HEK293 (cell line): ENCODE measurements at regions not wholly inside any gene's neighbourhood (a gene's known extent, or its start where the extent isn't known, plus 50 kb on each side); places are given as distances from the start of the nearest gene placed in this dataset.

ENCODE experiments used
- CTCF ChIA-PET: fragments of 350-600 bp; formaldehyde crosslinking; extraction: SDS; loops from one replicate; lab custom pipeline; 2021; ENCODE audit warnings: antibody characterized with exemption; lab: Yijun Ruan, JAX
- POLR2A ChIA-PET: fragments of 300-600 bp; formaldehyde crosslinking; extraction: SDS; loops from one replicate; lab custom pipeline; 2020; ENCODE audit warnings: antibody characterized with exemption, inconsistent platforms; lab: Yijun Ruan, JAX
- H3K27ac ChIP-seq: fragments of 200-500 bp; sonication (Bioruptor generic); 2 replicates; pipeline ENCODE4 v1.5.1; 2014; ENCODE audit warnings: low read depth, low read length, control low read depth, inconsistent platforms; ENCODE audit errors: extremely low read depth
- H3K36me3 ChIP-seq, 2 experiments: fragments of 200-500 bp in 1 of 2; sonication (Bioruptor generic) in 1 of 2; 1 replicate in 1 of 2; 2 replicates in 1 of 2; pipeline ENCODE4 v1.5.1; 2014 to 2017; ENCODE audit warnings: inconsistent platforms in 2 of 2, low read length in 2 of 2; ENCODE audit not compliant: control insufficient read depth in 2 of 2, insufficient read depth in 1 of 2
- H3K4me1 ChIP-seq: fragments of 200-500 bp; sonication (Bioruptor generic); 2 replicates; pipeline ENCODE4 v1.5.1; 2014; ENCODE audit warnings: mild to moderate bottlenecking, low read length, inconsistent platforms; ENCODE audit not compliant: control insufficient read depth, insufficient read depth
- H3K4me3 ChIP-seq: 2 replicates; pipeline ENCODE4 v1.5.1; 2011; ENCODE audit warnings: low read depth, mild to moderate bottlenecking, control low read depth, low read length, moderate library complexity
- H3K9me3 ChIP-seq: fragments of 200-500 bp; sonication (Bioruptor generic); 2 replicates; pipeline ENCODE4 v1.5.1; 2014; ENCODE audit warnings: low read depth, low read length, inconsistent platforms; ENCODE audit not compliant: control insufficient read depth, insufficient read depth
- BCL11B ChIP-seq: fragments of 450-650 bp; formaldehyde crosslinking; IDR thresholded peaks from 2 replicates; pipeline ENCODE4 v1.5.1; 2016; ENCODE audit warnings: low read depth, missing biosample characterization, missing genetic modification characterization
- EGR2 ChIP-seq: fragments of 450-650 bp; formaldehyde crosslinking; IDR thresholded peaks from 2 replicates; pipeline ENCODE4 v1.5.1; 2016; ENCODE audit warnings: low read depth, missing biosample characterization, missing genetic modification characterization
- FEZF1 ChIP-seq: fragments of 450-650 bp; formaldehyde crosslinking; IDR thresholded peaks from 2 replicates; pipeline ENCODE4 v1.5.1; 2016; ENCODE audit warnings: missing biosample characterization, missing genetic modification characterization
- GLIS1 ChIP-seq: fragments of 450-650 bp; formaldehyde crosslinking; IDR thresholded peaks from 2 replicates; pipeline ENCODE4 v1.5.1; 2016; ENCODE audit warnings: missing biosample characterization, missing genetic modification characterization
- HOXA7 ChIP-seq: sonication (generic); formaldehyde crosslinking; IDR thresholded peaks from 2 replicates; pipeline ENCODE4 v1.8.1; 2022; ENCODE audit warnings: missing genetic modification reagents, borderline replicate concordance
- KLF7 ChIP-seq: fragments of 450-650 bp; formaldehyde crosslinking; IDR thresholded peaks from 2 replicates; pipeline ENCODE4 v1.5.1; 2016; ENCODE audit warnings: missing biosample characterization, missing genetic modification characterization, borderline replicate concordance
- MYNN ChIP-seq: fragments of 450-650 bp; formaldehyde crosslinking; IDR thresholded peaks from 2 replicates; pipeline ENCODE4 v1.5.1; 2016; ENCODE audit warnings: missing biosample characterization, missing genetic modification characterization, borderline replicate concordance
- PRDM1 ChIP-seq: fragments of 450-650 bp; formaldehyde crosslinking; IDR thresholded peaks from 2 replicates; pipeline ENCODE4; 2016; ENCODE audit warnings: missing biosample characterization, missing genetic modification characterization
- SCRT1 ChIP-seq: fragments of 450-650 bp; formaldehyde crosslinking; IDR thresholded peaks from 2 replicates; pipeline ENCODE4 v1.5.1; 2016; ENCODE audit warnings: missing biosample characterization, missing genetic modification characterization, borderline replicate concordance
- SETDB1 ChIP-seq: IDR thresholded peaks from one replicate; pipeline ENCODE4 v1.6.1; 2017; ENCODE audit warnings: mild to moderate bottlenecking, low read length, moderate library complexity, mixed read lengths; ENCODE audit not compliant: insufficient read length
- ZBTB20 ChIP-seq: fragments of 450-650 bp; formaldehyde crosslinking; IDR thresholded peaks from 2 replicates; pipeline ENCODE4 v1.5.1; 2016; ENCODE audit warnings: missing biosample characterization, missing genetic modification characterization
- ZNF211 ChIP-seq: fragments of 450-650 bp; formaldehyde crosslinking; IDR thresholded peaks from 2 replicates; pipeline ENCODE4 v1.5.1; 2016; ENCODE audit warnings: low read depth, missing biosample characterization, missing genetic modification characterization
- ZNF23 ChIP-seq: fragments of 450-650 bp; formaldehyde crosslinking; IDR thresholded peaks from 2 replicates; pipeline ENCODE4 v1.5.1; 2016; ENCODE audit warnings: missing biosample characterization, missing genetic modification characterization, borderline replicate concordance
- ZNF239 ChIP-seq: fragments of 450-650 bp; formaldehyde crosslinking; IDR thresholded peaks from 2 replicates; pipeline ENCODE4 v1.5.1; 2016; ENCODE audit warnings: missing biosample characterization, missing genetic modification characterization
- ZNF510 ChIP-seq: fragments of 450-650 bp; formaldehyde crosslinking; IDR thresholded peaks from 2 replicates; pipeline ENCODE4 v1.5.1; 2018; ENCODE audit warnings: mild to moderate bottlenecking, missing genetic modification characterization, missing biosample characterization; ENCODE audit not compliant: insufficient replicate concordance
- ZNF514 ChIP-seq: fragments of 450-650 bp; formaldehyde crosslinking; IDR thresholded peaks from 2 replicates; pipeline ENCODE4 v1.5.1; 2016; ENCODE audit warnings: missing biosample characterization, missing genetic modification characterization
- ZNF701 ChIP-seq: fragments of 450-650 bp; formaldehyde crosslinking; IDR thresholded peaks from 2 replicates; pipeline ENCODE4 v1.5.1; 2016; ENCODE audit warnings: missing biosample characterization, missing genetic modification characterization
- ZNF792 ChIP-seq: fragments of 450-650 bp; formaldehyde crosslinking; IDR thresholded peaks from 2 replicates; pipeline ENCODE4 v1.5.1; 2016; ENCODE audit warnings: missing biosample characterization, missing genetic modification characterization
- TF ChIP-seq, protein P1 (sequence below): fragments of 450-650 bp; formaldehyde crosslinking; IDR thresholded peaks from 2 replicates; pipeline ENCODE4 v1.5.1; 2016; ENCODE audit warnings: missing biosample characterization, missing genetic modification characterization
- TF ChIP-seq, protein P2 (sequence below): fragments of 450-650 bp; formaldehyde crosslinking; IDR thresholded peaks from 2 replicates; pipeline ENCODE4 v1.5.1; 2016; ENCODE audit warnings: missing biosample characterization, missing genetic modification characterization, low read depth
- TF ChIP-seq, protein P3 (sequence below): fragments of 450-650 bp; formaldehyde crosslinking; conservative IDR thresholded peaks from 2 replicates; pipeline ENCODE4 v1.5.1; 2016; ENCODE audit warnings: low read depth, missing biosample characterization, missing genetic modification characterization
- TF ChIP-seq, protein P4 (sequence below): fragments of 450-650 bp; formaldehyde crosslinking; IDR thresholded peaks from 2 replicates; pipeline ENCODE4 v1.5.1; 2016; ENCODE audit warnings: missing biosample characterization, missing genetic modification characterization
- TF ChIP-seq, protein P5 (sequence below): fragments of 450-650 bp; formaldehyde crosslinking; IDR thresholded peaks from 2 replicates; pipeline ENCODE4 v1.5.1; 2016; ENCODE audit warnings: missing biosample characterization, missing genetic modification characterization

DNA sequence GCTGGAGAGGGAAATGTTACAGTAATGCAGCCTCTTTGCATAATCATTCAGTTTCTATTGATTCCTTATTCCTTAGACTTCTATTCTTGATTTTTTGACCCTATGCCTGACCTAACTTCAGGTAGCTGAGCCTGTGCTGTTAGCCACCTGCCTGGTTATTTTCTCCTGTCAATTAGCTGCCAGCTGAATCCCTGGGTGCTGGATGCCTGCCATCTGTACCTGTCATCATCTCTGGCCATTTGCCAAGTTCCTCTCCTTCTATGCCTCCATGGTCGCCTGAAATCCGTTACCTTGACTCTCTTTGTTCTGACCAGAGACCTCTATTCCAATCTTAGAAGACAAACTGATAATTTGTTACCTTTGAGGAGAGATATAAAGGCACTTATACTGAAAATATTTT lies 178.3 kb downstream of the CAVIN4 start (continued):
- TF ChIP-seq, protein P1, sequence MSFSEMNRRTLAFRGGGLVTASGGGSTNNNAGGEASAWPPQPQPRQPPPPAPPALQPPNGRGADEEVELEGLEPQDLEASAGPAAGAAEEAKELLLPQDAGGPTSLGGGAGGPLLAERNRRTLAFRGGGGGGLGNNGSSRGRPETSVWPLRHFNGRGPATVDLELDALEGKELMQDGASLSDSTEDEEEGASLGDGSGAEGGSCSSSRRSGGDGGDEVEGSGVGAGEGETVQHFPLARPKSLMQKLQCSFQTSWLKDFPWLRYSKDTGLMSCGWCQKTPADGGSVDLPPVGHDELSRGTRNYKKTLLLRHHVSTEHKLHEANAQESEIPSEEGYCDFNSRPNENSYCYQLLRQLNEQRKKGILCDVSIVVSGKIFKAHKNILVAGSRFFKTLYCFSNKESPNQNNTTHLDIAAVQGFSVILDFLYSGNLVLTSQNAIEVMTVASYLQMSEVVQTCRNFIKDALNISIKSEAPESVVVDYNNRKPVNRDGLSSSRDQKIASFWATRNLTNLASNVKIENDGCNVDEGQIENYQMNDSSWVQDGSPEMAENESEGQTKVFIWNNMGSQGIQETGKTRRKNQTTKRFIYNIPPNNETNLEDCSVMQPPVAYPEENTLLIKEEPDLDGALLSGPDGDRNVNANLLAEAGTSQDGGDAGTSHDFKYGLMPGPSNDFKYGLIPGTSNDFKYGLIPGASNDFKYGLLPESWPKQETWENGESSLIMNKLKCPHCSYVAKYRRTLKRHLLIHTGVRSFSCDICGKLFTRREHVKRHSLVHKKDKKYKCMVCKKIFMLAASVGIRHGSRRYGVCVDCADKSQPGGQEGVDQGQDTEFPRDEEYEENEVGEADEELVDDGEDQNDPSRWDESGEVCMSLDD, result no peak

DNA sequence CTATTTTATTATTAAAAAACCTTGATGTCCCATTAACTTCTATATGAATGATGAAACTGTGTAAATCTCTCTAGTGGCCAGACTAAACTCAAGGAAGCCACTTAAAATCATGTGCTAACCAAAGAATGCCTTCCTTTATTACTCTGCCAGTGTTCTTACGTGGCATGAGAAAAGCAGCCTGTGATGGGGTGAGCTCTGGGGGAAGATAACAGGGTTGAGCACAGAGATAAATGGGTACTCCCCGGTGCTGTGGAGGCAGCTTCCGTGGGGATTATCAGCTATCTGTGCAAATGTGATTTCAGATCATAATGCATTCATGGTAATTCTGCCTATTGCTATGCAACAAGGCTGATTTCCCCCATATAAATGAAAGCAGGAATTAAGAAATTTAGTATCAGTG lies 181.3 kb downstream of the CAVIN4 start:
- ChIA-PET CTCF (interaction anchor here (0.7 kb wide), 1 partner anchor 158 kb away, joined by 8 read pairs; no protein-coding TSS in a partner anchor), POLR2A (no interaction called here)
- Histone ChIP-seq H3K9me3 (no peaks in the 10 kb centered on the region), H3K4me1 (no peaks in the 10 kb centered on the region), H3K4me3 (no peak overlapping the region), H3K27ac (no peak overlapping the region), H3K36me3 (no peaks in the 10 kb centered on the region)
- TF ChIP-seq BCL11B (tag by site-specific recombination) (no peak), ZNF239 (no peak), ZNF510 (tag by site-specific recombination) (no peak), MYNN (tag by site-specific recombination) (no peak), ZNF792 (tag by site-specific recombination) (no peak), FEZF1 (tag by site-specific recombination) (no peak), ZNF701 (tag by site-specific recombination) (no peak), GLIS1 (no peak)
- TF ChIP-seq, protein P2, sequence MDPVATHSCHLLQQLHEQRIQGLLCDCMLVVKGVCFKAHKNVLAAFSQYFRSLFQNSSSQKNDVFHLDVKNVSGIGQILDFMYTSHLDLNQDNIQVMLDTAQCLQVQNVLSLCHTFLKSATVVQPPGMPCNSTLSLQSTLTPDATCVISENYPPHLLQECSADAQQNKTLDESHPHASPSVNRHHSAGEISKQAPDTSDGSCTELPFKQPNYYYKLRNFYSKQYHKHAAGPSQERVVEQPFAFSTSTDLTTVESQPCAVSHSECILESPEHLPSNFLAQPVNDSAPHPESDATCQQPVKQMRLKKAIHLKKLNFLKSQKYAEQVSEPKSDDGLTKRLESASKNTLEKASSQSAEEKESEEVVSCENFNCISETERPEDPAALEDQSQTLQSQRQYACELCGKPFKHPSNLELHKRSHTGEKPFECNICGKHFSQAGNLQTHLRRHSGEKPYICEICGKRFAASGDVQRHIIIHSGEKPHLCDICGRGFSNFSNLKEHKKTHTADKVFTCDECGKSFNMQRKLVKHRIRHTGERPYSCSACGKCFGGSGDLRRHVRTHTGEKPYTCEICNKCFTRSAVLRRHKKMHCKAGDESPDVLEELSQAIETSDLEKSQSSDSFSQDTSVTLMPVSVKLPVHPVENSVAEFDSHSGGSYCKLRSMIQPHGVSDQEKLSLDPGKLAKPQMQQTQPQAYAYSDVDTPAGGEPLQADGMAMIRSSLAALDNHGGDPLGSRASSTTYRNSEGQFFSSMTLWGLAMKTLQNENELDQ (tag by site-specific recombination), result no peak
- TF ChIP-seq, protein P3, sequence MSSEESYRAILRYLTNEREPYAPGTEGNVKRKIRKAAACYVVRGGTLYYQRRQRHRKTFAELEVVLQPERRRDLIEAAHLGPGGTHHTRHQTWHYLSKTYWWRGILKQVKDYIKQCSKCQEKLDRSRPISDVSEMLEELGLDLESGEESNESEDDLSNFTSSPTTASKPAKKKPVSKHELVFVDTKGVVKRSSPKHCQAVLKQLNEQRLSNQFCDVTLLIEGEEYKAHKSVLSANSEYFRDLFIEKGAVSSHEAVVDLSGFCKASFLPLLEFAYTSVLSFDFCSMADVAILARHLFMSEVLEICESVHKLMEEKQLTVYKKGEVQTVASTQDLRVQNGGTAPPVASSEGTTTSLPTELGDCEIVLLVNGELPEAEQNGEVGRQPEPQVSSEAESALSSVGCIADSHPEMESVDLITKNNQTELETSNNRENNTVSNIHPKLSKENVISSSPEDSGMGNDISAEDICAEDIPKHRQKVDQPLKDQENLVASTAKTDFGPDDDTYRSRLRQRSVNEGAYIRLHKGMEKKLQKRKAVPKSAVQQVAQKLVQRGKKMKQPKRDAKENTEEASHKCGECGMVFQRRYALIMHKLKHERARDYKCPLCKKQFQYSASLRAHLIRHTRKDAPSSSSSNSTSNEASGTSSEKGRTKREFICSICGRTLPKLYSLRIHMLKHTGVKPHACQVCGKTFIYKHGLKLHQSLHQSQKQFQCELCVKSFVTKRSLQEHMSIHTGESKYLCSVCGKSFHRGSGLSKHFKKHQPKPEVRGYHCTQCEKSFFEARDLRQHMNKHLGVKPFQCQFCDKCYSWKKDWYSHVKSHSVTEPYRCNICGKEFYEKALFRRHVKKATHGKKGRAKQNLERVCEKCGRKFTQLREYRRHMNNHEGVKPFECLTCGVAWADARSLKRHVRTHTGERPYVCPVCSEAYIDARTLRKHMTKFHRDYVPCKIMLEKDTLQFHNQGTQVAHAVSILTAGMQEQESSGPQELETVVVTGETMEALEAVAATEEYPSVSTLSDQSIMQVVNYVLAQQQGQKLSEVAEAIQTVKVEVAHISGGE (tag by site-specific recombination), result no peak

DNA sequence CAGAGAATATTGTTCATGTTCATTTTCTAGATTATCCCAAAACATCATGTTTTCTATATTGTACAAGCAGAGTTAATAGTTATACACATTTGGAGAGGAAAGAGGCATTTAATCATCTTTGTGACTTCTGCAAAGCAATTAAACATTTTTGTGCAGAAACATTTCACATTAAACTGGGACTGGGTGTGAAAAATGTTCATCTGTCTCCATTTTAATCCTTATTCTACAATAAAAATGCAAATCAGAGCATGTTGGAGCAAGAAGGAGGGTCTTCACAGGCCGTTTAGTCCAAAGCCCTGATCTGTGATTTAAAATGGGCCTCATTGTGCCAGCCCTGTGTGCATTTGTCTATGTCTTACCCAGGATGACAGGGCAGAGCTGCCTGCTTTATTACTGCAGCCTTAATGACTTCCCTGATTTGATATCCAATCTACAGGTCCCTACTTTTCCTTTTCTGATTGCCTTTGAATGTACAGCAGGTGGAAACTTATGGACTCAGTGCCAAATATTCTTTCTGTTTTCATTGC lies 183.5 kb downstream of the CAVIN4 start:
- CTCF ChIA-PET, result interaction anchor here (0.5 to 0.8 kb wide), 2 partner anchors 108 to 159 kb away, joined by 3 read pairs; no protein-coding TSS in a partner anchor
- H3K9me3 ChIP-seq, result no peaks in the 10 kb centered on the region
- TF ChIP-seq KLF7 (tag by site-specific recombination) (no peak), SETDB1 (no peak), HOXA7 (CRISPR knock-in tag) (no peak), GLIS1 (no peak), EGR2 (tag by site-specific recombination) (no peak), PRDM1 (tag by site-specific recombination) (no peak), ZNF211 (tag by site-specific recombination) (no peak), SCRT1 (tag by site-specific recombination) (no peak), ZBTB20 (no peak), ZNF792 (tag by site-specific recombination) (no peak), ZNF514 (tag by site-specific recombination) (no peak), ZNF23 (no peak)
- TF ChIP-seq, protein P4, sequence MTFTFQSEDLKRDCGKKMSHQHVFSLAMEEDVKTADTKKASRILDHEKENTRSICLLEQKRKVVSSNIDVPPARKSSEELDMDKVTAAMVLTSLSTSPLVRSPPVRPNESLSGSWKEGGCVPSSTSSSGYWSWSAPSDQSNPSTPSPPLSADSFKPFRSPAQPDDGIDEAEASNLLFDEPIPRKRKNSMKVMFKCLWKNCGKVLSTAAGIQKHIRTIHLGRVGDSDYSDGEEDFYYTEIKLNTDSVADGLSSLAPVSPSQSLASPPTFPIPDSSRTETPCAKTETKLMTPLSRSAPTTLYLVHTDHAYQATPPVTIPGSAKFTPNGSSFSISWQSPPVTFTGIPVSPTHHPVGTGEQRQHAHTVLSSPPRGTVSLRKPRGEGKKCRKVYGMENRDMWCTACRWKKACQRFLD (tag by site-specific recombination), result no peak
- TF ChIP-seq, protein P5, sequence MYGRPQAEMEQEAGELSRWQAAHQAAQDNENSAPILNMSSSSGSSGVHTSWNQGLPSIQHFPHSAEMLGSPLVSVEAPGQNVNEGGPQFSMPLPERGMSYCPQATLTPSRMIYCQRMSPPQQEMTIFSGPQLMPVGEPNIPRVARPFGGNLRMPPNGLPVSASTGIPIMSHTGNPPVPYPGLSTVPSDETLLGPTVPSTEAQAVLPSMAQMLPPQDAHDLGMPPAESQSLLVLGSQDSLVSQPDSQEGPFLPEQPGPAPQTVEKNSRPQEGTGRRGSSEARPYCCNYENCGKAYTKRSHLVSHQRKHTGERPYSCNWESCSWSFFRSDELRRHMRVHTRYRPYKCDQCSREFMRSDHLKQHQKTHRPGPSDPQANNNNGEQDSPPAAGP (tag by site-specific recombination), result no peak

More for the DNA sequence above, 183.5 kb downstream of the CAVIN4 start:
- H3K4me3 ChIP-seq, result no peak overlapping the region
- H3K4me1 ChIP-seq, result no peaks in the 10 kb centered on the region
- no peaks in the 10 kb centered on the region for H3K36me3 ChIP-seq
- no peak overlapping the region for H3K27ac ChIP-seq
- POLR2A ChIA-PET, result no interaction called here
